Esophagus muscularis mucosa (tissue), 4 donors: ENCODE measurements at regions not wholly inside any gene's neighbourhood (a gene's known extent, or its start where the extent isn't known, plus 50 kb on each side); places are given as distances from the start of the nearest gene placed in this dataset.

ENCODE experiments used
- DNase-seq: peaks from one replicate; pipeline ENCODE4 v3.0.0-alpha.2; 2017; ENCODE audit errors: extremely low spot score
- H3K27ac ChIP-seq, 4 donors: fragments of 200-600 bp; sonication (generic); replicated peaks in 1 of 4; 1 replicate in 3 of 4; 2 replicates in 1 of 4; pipeline ENCODE4 v1.5.1; 2016 to 2019; ENCODE audit warnings: mild to moderate bottlenecking in 1 of 4
- H3K27me3 ChIP-seq, 4 donors: fragments of 200-600 bp; sonication (generic); one replicate each; pipeline versions ENCODE4 v1.5.1 to v1.6.0; 2016 to 2019
- H3K36me3 ChIP-seq, 4 donors: fragments of 200-600 bp; sonication (generic); one replicate each; pipeline ENCODE4 v1.5.1; 2016 to 2019
- H3K4me1 ChIP-seq, 4 donors: fragments of 200-600 bp; sonication (generic); one replicate each; pipeline ENCODE4 v1.5.1; 2016 to 2019
- H3K4me3 ChIP-seq, 4 donors: fragments of 200-600 bp; sonication (generic); 1 replicate in 2 of 4; 2 replicates in 2 of 4; pipeline ENCODE4 v1.5.1; 2016 to 2019; ENCODE audit warnings: mild to moderate bottlenecking in 4 of 4, moderate library complexity in 1 of 4
- H3K9me3 ChIP-seq, 4 donors: fragments of 200-600 bp; sonication (generic); 1 replicate in 3 of 4; 2 replicates in 1 of 4; pipeline ENCODE4 v1.5.1; 2016 to 2019
- CTCF ChIP-seq, 3 experiments: fragments of 200-600 bp in 2 of 3; fragments of 450-650 bp in 1 of 3; sonication (generic) in 2 of 3; IDR thresholded peaks; one replicate each; pipeline ENCODE4 v1.5.1; 2017 to 2019; ENCODE audit warnings: antibody characterized with exemption in 3 of 3, mild to moderate bottlenecking in 2 of 3, moderate library complexity in 1 of 3
- EP300 ChIP-seq: sonication (generic); formaldehyde crosslinking; IDR thresholded peaks from one replicate; pipeline ENCODE4 v1.6.1; 2017; ENCODE audit warnings: antibody characterized with exemption
- POLR2A ChIP-seq: fragments of 450-650 bp; IDR thresholded peaks from one replicate; pipeline ENCODE4 v1.6.1; 2017; ENCODE audit warnings: antibody characterized with exemption, moderate library complexity, mild to moderate bottlenecking, low read depth
- POLR2AphosphoS5 ChIP-seq, 2 donors: sonication (generic); formaldehyde crosslinking; IDR thresholded peaks; one replicate each; pipeline ENCODE4 v1.6.1; 2017; ENCODE audit warnings: antibody characterized with exemption in 2 of 2
- WGBS: methylation state at CpG from one replicate; pipeline ENCODE4 v1.1.5; 2018; 5-methylcytosine and 5-hydroxymethylcytosine counted together
- intact Hi-C: fragments of 100-400 bp; cut with DNase I; formaldehyde crosslinking; loops from one replicate; pipeline ENCODE4 v1.15.1; 2023

GRCh38 chr22:48949375-48950149 lies 878.1 kb downstream of the BRD1 start:
- Histone ChIP-seq H3K4me3 (no peak overlapping the region), H3K36me3 (no peaks in the 10 kb centered on the region), H3K4me1 (no peaks in the 10 kb centered on the region), H3K27me3 (peaks cover 0 to 53% (median 0%) of the 10 kb centered on the region in 4 donors), H3K27ac (no peak overlapping the region), H3K9me3 (no peaks in the 10 kb centered on the region)
- intact Hi-C loops = loop anchor here (10.0 kb wide), 1 partner anchor 55 kb away; no protein-coding TSS in a partner anchor
- DNase-seq = peak; percentile 86
- TF ChIP-seq POLR2AphosphoS5 (IDR thresholded peaks at IDR 0.05) (no peak), POLR2A (no peak), CTCF (IDR thresholded peaks at IDR 0.05) (no peak), EP300 (no peak)
- 79% methylated on average over 18 of the region's 18 CpGs for WGBS

DNA sequence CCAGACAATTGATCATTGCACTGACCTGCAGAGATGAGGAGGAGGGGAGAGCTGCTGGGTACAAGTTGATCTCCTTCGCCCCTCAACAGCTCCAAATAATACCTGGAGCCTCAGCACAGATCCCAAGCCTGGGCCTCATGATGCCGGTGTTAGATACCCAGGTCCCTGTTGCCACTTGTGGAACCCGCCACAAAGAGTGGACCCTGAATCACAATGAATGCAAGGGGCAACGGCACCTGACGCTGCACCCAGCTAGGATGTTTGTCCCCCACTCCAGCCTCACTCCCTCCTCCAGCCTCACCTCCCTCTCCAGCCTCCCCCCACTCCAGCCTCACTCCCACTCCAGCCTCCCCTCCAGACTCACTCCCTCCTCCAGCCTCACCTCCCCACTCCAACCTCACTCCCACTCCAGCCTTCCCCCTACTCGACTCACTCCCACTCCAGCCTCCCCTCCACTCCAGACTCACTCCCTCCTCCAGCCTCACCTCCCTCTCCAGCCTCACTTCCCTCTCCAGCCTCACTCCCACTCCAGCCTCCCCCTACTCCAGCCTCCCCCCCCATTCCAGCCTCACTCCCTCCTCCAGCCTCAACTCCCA lies 879.0 kb downstream of the BRD1 start:
- intact Hi-C loops = no loop called here
- no peak overlapping the region for H3K27ac ChIP-seq
- no peak overlapping the region for H3K4me3 ChIP-seq
- WGBS = 85% methylated on average over 6 of the region's 6 CpGs
- H3K36me3 ChIP-seq = no peaks in the 10 kb centered on the region
- DNase-seq = peak; percentile 47
- H3K27me3 ChIP-seq = peaks cover 0 to 50% (median 0%) of the 10 kb centered on the region in 4 donors
- no peaks in the 10 kb centered on the region for H3K9me3 ChIP-seq
- H3K4me1 ChIP-seq = no peaks in the 10 kb centered on the region
- no peak for TF ChIP-seq POLR2A
- no peak for TF ChIP-seq POLR2AphosphoS5 (IDR thresholded peaks at IDR 0.05)
- TF ChIP-seq EP300 = no peak
- no peak for TF ChIP-seq CTCF (IDR thresholded peaks at IDR 0.05)

GRCh38 chr22:48947636-48948035 lies 880.0 kb downstream of the BRD1 start:
- Histone ChIP-seq H3K4me3 (no peak overlapping the region), H3K4me1 (no peaks in the 10 kb centered on the region), H3K27me3 (peaks cover 0 to 39% (median 0%) of the 10 kb centered on the region in 4 donors), H3K36me3 (no peaks in the 10 kb centered on the region), H3K9me3 (no peaks in the 10 kb centered on the region), H3K27ac (no peak overlapping the region)
- 82% methylated on average over 5 of the region's 5 CpGs for WGBS
- TF ChIP-seq EP300 (no peak), CTCF (IDR thresholded peaks at IDR 0.05) (no peak), POLR2AphosphoS5 (IDR thresholded peaks at IDR 0.05) (no peak), POLR2A (no peak)
- intact Hi-C loops = no loop called here
- peak; percentile 79 for DNase-seq

DNA sequence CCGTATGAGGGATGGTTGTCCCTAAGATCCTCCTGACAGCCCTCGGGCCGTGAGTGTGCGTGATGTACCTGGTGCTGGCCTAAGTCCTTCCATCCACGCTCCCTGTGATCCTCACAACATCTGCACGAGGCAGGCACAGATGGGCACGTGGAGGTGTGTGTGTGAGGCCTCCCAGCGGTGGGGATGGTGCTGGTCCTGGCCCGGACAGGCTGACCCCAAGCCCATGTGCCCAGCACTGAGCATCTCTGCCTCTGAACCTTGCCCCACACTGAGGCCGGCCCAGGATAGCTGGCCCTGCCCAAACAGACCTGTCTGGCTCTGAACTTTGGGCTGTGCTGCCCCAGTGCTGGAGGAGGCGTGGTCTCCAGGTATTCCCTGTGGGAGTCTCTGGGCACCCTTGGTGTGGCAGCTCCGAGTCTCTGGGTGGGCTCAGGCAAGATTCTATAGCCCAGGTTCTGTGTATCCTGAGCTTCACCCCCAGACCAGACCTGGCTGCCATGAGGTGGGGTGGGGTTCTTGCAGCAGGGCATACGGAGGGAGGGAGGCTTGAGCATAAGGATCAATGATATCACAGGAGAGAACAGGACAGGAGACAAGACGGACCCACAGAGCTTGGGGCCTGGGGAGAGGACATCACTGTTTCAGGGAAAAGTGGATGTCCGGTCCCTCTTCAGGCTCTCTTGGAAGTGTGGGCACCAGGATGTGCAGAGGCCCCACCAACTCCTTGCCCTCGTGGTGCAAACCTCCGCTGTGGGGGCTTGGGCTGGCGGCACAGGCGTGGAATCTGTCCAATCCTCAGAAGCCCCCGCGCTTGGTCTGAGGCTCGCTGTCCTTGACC lies 881.8 kb downstream of the BRD1 start:
- Histone ChIP-seq H3K36me3 (no peaks in the 10 kb centered on the region), H3K27me3 (peaks cover 0 to 40% (median 0%) of the 10 kb centered on the region in 4 donors), H3K4me1 (no peaks in the 10 kb centered on the region), H3K27ac (no peak overlapping the region), H3K4me3 (no peak overlapping the region), H3K9me3 (no peaks in the 10 kb centered on the region)
- TF ChIP-seq POLR2A (no peak), EP300 (no peak)
- 90% methylated on average over 8 of the region's 22 CpGs for WGBS
- DNase-seq = peak; percentile 85
- intact Hi-C loops = no loop called here
